ENCODE measurements at regions not wholly inside any gene's neighbourhood (a gene's known extent, or its start where the extent isn't known, plus 50 kb on each side); places are given as distances from the start of the nearest gene placed in this dataset.

DNA sequence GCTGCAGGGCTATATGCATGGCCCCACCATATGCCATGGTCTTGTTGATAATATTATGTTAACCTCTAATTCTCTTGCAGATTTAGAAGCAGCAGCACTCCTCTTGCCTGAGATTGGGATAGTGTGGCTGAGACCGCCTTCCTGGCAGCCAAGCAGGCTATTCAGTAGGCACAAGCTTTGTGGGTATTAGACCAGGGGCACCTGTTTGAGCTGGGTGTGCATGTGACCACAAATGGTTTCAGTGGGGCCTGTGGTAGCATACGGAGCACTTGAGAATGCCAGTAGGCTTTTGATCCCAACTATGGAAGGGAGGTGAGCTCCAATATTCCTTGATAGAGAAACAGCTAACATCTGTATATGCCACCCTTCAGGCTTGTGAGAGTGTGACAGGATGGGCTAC is 625.1 kb upstream of the NUDT12 start:
- no peak for DNase-seq

- no peak for DNase-seq
Observed at GRCh38 chr5:104186510-104186909, 623.9 kb upstream of the NUDT12 start.

DNA sequence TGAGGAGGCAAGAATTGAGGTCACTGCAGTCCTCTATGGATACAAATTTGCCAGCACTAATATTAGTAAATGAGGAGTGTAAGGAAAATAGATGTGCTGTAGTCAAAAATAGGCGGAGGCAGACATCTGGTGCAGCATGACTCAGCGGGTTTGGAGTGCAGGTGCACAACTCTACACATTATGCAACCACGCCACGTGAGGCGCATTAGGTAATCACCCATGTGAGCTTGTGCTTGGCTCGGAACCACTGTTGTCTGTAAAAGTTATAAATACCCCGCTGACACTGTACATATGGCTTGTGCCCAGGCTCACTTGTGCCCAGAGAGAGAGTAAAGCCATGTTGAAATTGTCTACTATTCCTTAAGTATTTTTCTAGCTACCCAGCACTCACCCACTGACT is 623.5 kb upstream of the NUDT12 start:
- no peak for DNase-seq

DNA sequence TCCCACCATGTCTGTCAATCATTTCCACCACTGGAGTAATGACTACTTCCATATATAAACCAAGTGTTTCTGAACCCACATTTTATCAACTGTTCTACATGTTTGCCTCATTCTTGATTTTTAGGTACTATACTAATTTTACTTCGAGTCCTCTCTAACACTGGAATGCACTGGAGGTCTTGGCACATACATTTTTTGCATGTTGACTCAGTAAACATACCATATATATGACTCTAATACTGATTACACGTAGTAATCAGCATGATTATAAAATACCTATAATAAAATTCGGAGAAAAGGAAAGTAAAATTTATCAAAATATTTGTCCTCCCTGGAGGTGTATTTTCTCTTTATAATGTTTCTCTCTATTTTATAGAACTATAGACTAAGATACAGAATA is 621.7 kb upstream of the NUDT12 start:
- no peak for DNase-seq

DNA sequence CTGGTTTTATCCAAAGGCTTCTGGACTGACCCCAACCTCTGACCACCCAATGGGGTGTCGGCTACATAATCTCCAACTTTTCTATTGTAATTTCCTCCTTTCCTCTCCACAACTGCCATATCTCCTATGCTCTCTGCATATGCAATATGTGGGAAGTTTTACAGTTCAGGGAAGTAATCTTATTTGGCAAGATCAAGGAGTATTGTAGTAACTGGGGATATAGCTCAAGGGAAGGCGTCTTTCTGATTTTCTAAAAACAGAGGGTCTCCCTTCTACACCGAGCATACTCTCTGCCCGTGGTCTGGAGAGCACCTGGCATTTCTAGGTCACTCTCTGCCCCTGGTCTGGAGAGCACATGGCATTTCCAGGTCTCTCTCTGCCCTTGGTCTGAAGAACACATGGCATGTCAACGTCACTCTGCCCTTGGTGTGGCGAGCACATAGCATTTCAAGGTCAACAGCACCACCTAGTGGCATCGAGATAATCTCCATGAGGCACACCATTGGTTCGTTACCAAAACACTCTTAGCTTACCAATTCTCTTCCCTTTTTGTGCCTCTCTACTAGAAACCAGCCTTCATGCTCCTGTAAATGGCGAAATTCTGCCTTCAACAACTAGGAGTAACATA is 616.4 kb upstream of the NUDT12 start:
- no peak for DNase-seq

DNA sequence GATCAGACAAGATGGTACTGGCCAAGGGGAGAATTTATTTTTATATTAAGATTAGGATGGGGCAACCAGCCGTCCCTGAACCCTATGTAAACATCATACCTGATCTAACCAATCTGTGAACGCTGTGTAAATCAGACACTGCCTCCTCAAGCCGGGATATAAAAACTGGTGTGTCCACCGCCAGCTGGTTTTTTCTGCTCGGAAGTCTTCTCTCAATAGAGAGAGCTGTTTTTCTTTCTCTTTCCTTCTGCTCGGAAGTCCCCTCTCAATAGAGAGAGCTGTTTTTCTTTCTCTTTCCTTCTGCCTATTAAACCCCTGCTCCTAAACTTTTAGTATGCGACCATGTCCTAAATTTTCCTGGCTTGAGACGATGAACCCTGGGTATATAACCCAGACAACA is 615.5 kb upstream of the NUDT12 start:
- no peak for DNase-seq

DNA sequence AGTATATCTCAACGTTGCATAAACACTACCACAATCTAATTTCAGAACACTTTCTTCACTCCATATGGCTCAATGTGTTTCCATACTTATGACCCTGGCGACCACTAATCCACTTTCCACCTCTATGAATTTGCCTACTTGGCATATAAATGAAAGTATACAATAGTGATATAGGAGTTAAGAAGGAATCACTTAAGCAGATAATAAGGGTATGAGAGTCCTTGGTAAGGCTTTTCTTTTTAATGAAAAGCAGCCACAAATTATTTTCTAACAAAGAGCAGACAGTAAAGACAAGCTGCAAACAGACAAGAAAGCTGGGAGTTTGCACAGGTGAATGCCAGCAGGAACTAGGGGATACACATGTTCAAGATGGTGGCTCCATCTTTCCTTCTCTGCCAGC is 615.1 kb upstream of the NUDT12 start:
- DNase-seq: no peak

DNA sequence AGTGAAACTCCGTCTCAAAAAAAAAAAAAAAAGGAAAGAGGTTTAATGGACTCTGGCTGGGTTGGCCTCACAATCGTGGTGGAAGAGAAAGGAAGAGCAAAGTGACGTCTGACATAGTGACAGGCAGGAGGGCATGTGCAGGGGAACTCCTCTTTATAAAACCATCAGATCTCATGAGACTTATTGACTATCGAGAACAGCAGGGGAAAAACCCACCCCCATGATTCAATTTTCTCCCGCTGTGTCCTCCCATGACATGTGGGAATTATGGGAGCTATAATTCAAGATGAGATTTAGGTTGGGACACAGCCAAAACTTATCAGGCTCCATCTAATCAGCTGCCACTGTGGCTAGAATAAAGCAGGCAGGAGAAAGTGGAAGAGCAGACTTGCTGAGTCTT is 610.4 kb upstream of the NUDT12 start:
- DNase-seq: no peak

DNA sequence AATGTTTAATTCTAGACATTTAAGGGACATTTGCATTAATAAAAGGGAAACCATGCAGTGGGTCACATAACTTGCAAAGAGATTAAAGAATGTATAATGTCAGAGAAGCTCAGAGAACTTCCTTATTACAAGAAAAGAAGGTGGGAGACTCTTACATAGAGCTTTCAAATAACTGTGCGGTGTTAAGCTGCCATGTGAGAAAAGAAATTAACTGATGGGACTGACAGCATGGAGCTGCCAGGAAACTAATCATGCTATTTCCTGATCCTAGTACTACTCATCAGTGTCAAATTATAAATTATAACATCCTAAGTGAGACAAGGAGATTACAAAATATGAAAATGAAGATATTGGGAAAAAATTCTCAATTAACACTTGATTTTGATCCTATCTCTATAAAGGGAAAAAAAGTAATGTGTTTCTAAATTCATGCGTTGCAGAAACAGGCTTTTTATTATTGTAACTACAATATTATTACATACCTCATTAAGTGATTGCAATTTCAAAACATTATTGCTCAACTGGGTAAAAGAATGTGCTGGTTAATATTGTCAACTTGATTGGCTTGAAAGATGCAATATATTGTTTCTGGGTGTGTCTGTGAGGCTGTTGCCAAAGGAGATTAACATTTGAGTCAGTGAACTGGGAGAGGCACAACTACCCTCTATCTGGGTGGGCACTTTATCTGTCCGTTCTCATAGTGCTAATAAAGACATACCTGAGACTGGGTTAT is 609.5 kb upstream of the NUDT12 start:
- no peak for DNase-seq

DNA sequence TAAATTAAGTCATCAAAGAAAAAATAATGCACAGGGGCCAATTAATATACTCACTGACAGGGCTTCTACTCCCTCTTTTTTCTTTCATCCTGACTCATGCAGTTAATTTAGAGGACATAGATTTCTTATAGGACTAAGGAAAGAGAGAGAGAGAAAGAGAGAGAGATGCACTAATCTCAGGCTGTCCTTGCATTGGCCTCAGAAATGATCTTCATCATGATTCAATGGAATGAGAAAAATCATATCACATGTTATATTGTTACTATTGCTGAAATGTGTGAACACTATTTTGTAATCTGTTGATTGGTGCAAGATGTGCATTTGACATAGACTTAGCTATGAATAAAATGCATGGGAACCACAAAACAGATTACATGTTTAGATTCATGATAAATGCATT is 608.3 kb upstream of the NUDT12 start:
- DNase-seq: no peak

GRCh38 chr5:104146652-104147051 is 584.1 kb upstream of the NUDT12 start:
- DNase-seq: no peak

DNA sequence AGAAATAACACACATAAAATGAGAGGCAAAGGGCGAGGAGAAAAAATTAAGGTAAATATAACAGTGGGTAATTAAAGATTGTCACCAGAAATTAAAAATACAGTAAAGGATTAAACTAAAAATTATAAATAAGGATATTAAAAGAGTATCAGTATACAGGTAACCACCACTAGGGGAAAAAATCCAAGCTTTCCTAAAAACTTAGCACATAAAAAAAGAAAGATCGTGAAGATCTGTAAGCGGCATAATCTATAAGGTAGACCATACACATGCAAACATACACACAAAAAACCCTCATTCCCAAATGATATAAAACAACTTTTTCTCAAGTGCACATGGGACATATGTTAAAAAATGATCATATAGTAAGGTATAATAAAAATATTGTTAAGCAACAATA is 577.3 kb upstream of the NUDT12 start:
- DNase-seq: no peak

- no peak for DNase-seq
Observed at GRCh38 chr5:104130320-104130719, 567.7 kb upstream of the NUDT12 start.

DNA sequence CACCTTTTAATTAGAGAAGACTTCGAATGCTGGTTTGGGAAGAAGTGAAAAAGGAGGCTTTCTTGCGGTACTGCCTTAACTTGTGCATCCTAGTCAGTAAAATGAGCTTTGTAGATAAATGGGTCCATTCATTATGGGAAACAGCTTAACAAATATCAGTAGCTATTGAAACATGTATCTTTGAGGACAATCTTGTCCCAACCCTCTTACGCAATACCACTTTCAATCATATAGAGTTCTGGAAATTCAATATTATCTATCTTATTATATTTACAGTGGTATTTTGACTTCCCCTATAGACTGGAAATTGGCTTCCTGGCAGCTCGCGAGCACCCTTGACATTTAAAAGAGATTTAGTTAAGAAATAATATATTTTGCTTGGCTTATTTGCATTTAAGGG is 565.8 kb upstream of the NUDT12 start:
- no peak for DNase-seq

DNA sequence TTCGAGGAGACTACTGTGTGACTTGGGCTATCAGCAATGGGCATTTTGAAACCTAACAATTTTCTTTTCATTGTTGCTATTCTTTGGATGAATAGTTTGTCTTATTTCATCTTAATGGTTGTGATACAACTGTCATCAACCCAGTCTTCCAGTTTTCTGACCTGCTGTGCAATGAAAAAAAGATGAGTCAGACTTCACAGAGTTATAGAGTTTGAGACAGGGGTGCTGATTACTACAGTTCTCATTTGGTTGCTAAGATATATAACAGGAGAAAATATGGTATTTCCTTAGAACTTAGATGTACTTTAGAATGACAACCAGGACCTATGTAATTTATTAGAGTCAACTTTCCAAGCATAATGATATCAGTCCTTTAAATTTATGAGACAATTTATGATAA is 564.4 kb upstream of the NUDT12 start:
- no peak for DNase-seq

GRCh38 chr5:104119529-104119928 is 556.9 kb upstream of the NUDT12 start:
- no peak for DNase-seq

DNA sequence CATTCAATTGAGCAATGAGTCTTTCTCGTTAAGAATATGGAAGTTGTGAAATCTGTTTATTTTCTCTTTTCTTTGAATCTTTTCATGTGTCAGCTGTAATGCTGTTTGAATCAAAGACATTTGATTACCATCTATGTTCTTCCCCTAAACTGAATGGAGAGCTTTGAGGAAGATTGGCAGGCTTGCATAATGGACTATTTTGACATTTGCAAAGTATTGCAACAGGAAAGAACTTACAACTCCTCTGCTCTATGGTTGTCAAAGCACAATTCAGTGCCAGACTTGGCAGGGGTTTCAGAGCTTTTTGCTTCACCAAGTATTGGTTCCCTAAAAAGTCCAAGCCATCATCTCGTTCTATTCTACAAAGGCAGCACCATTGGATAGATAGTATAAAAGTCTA is 549.0 kb upstream of the NUDT12 start:
- no peak for DNase-seq

DNA sequence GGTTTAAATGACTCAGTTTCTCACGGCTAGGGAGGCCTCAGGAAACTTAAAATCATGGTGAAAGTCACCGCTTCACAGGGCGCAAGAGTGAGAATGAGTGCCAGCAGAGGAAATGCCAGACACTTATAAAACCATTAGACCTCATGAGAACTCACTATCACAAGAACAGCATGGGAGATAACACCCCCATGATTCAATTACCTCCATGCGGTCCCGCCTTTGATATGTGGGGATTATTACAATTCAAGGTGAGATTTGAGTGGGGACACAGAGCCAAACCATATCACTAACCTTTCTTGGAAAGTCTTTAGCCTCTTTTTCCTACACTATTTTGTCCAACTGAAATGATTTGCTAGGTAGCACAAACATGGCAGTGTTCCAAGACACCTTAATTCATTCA is 533.9 kb upstream of the NUDT12 start:
- DNase-seq: no peak

DNA sequence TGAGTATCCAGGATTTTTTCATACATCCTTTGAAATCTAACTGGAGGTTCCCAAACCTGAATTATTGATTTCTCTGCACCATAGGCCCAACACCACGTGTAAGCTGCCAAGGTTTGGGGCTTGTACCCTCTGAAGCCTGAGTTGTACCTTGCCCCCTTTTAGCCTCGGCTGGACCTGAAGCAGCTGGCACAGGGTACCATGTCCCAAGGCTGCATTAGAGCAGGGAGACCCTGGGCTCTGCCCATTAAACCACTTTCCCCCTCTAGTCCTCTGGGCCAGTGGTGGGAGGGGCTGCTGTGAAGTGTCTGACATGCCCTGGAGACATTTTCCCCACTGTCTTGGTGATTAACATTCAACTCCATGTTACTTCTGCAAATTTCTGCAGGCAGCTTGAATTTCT is 532.9 kb upstream of the NUDT12 start:
- DNase-seq: no peak

- no peak for DNase-seq
Observed at GRCh38 chr5:104088876-104089778, 526.5 kb upstream of the NUDT12 start.

- DNase-seq: no peak
Observed at GRCh38 chr5:104084896-104085295, 522.3 kb upstream of the NUDT12 start.

DNA sequence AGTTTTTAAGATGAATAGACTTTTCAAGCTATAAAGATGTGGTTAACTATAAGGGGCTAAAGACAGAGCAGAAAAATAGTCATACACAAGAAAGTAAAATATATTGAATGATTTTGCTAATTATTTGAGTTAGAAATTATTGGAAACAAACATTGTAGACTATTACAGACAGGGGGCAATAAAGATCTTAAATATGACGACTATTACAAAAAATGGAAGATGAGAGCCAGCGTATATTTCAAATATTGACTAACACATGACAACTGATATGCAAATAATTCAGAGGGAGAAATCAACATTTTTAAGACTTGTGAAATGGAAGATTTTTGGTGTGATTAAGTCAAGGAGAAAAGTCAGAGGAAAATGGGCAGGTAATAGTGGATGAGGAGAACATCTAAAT is 520.2 kb upstream of the NUDT12 start:
- no peak for DNase-seq

DNA sequence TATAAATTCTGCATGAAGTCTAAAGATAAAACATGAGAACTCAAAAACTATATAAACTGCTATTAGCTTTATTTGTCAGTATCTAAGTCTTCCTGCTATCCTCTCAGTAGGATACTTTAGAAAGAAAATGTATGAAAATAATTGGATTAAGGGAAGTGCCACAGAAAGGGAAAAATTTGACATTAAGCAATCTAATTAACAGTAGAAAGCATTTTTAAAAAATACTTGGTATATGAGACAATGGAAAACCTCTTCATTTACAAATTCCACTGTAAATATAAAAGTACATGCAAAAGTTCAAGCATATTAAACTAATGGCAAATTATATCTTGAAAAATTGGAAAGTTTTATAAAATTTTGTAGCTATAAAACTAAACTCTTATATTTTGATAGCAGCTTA is 518.6 kb upstream of the NUDT12 start:
- no peak for DNase-seq

DNA sequence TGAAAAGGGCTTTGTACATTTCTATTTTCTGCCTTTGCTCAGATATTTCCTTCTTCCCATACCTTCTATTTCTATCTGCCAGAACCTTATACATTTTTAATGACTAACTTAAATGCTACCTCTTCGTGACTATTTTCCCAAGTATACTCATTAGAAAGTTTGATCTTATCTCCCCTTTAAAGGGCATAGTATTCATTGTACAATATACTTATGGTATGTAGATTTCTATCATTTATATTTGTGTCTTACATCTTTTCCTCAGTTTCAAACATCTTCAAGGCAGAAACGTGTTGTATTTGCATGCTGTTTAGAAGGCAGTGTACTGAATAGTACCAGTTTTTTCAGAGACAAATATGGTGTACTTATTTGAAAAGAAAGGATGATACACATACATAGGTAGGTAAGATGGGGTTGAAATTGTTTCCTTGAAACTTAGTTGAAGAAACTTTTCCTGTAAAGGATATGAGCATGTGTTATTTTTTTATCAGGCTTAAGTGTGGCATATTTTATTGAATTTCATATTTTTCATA is 518.1 kb upstream of the NUDT12 start:
- DNase-seq: no peak

All from activated CD8-positive, alpha-beta memory T cell treated with anti-CD3 and anti-CD28 coated beads, Interleukin-2, amount 50 U/mL, for 48 hours (primary cell).